GM21381 (cell line): ENCODE measurements at regions not wholly inside any gene's neighbourhood (a gene's known extent, or its start where the extent isn't known, plus 50 kb on each side); places are given as distances from the start of the nearest gene placed in this dataset.

Experiments used
- ATAC-seq: cut with Tn5 transposase; IDR thresholded peaks from one replicate; pipeline ENCODE4 v1.9.1; 2021; ENCODE audit warnings: mild to moderate bottlenecking, moderate library complexity; ENCODE audit not compliant: unreplicated experiment

- no peak for ATAC-seq
Observed at GRCh38 chr3:157639756-157640426, 136.7 kb upstream of the VEPH1 start.

GRCh38 chr3:157637866-157638265 lies 134.7 kb upstream of the VEPH1 start:
- ATAC-seq = no peak

GRCh38 chr3:157633241-157633640 lies 130.0 kb upstream of the VEPH1 start:
- no peak for ATAC-seq

- ATAC-seq = no peak
Observed at GRCh38 chr3:157632075-157632474, 128.9 kb upstream of the VEPH1 start.

- ATAC-seq = no peak
Observed at GRCh38 chr3:157631478-157631877, 128.3 kb upstream of the VEPH1 start.

- no peak for ATAC-seq
Observed at GRCh38 chr3:157626817-157627216, 123.6 kb upstream of the VEPH1 start.

- no peak for ATAC-seq
Observed at GRCh38 chr3:157624801-157625200, 121.6 kb upstream of the VEPH1 start.

- no peak for ATAC-seq
Observed at GRCh38 chr3:157618886-157619285, 115.7 kb upstream of the VEPH1 start.

- peak; percentile 76 for ATAC-seq
Observed at GRCh38 chr3:157618075-157618760, 115.0 kb upstream of the VEPH1 start.

GRCh38 chr3:157614896-157615295 lies 111.7 kb upstream of the VEPH1 start:
- no peak for ATAC-seq

- no peak for ATAC-seq
Observed at GRCh38 chr3:157611536-157612076, 108.4 kb upstream of the VEPH1 start.

- ATAC-seq = no peak
Observed at GRCh38 chr3:157610876-157611535, 107.8 kb upstream of the VEPH1 start.

GRCh38 chr3:157607826-157608405 lies 104.7 kb upstream of the VEPH1 start:
- ATAC-seq = no peak

- no peak for ATAC-seq
Observed at GRCh38 chr3:157606852-157607197, 103.6 kb upstream of the VEPH1 start.

GRCh38 chr3:157606011-157606851 lies 103.0 kb upstream of the VEPH1 start:
- peak; percentile 97 for ATAC-seq

- ATAC-seq = no peak
Observed at GRCh38 chr3:157605356-157605755, 102.1 kb upstream of the VEPH1 start.

- ATAC-seq = no peak
Observed at GRCh38 chr3:157602424-157602823, 99.2 kb upstream of the VEPH1 start.

GRCh38 chr3:157595259-157595658 lies 92.0 kb upstream of the VEPH1 start:
- no peak for ATAC-seq

- ATAC-seq = no peak
Observed at GRCh38 chr3:157594413-157594812, 91.2 kb upstream of the VEPH1 start.

GRCh38 chr3:157592769-157593168 lies 89.6 kb upstream of the VEPH1 start:
- ATAC-seq = no peak

GRCh38 chr3:157590273-157590672 lies 87.1 kb upstream of the VEPH1 start:
- no peak for ATAC-seq
